Breast epithelium (tissue), 4 donors: ENCODE measurements at regions not wholly inside any gene's neighbourhood (a gene's known extent, or its start where the extent isn't known, plus 50 kb on each side); places are given as distances from the start of the nearest gene placed in this dataset.

ENCODE experiments used
- DNase-seq, 2 donors: peaks; one replicate each; pipeline ENCODE4 v3.0.0-alpha.2; 2019; ENCODE audit warnings: low spot score in 2 of 2
- H3K27ac ChIP-seq, 2 donors: fragments of 200-600 bp; sonication (generic) in 1 of 2; one replicate each; pipeline ENCODE4 v1.5.1; 2016 to 2019; ENCODE audit warnings: mild to moderate bottlenecking in 1 of 2
- H3K27me3 ChIP-seq, 2 donors: fragments of 200-600 bp; sonication (generic) in 1 of 2; one replicate each; pipeline versions ENCODE4 v1.5.1 to v1.6.0; 2017 to 2019; ENCODE audit warnings: control low read depth in 1 of 2, mild to moderate bottlenecking in 1 of 2
- H3K36me3 ChIP-seq: fragments of 200-600 bp; one replicate; pipeline ENCODE4 v1.5.1; 2019
- H3K4me1 ChIP-seq, 2 donors: fragments of 200-600 bp; sonication (generic); one replicate each; pipeline ENCODE4 v1.5.1; 2016 to 2019; ENCODE audit warnings: control low read depth in 1 of 2
- H3K4me3 ChIP-seq, 3 donors: fragments of 200-600 bp; sonication (generic); 1 replicate in 2 of 3; 2 replicates in 1 of 3; pipeline ENCODE4 v1.5.1; 2016 to 2019; ENCODE audit warnings: mild to moderate bottlenecking in 3 of 3, moderate library complexity in 2 of 3
- H3K9me3 ChIP-seq, 2 donors: fragments of 200-600 bp; sonication (generic) in 1 of 2; one replicate each; pipeline ENCODE4 v1.5.1; 2016 to 2019; ENCODE audit warnings: control low read depth in 1 of 2
- POLR2A ChIP-seq: fragments of 450-650 bp; IDR thresholded peaks from one replicate; pipeline ENCODE4 v1.6.1; 2016; ENCODE audit warnings: antibody characterized with exemption, mild to moderate bottlenecking, moderate library complexity
- POLR2AphosphoS5 ChIP-seq, 3 donors: sonication (generic); formaldehyde crosslinking; IDR thresholded peaks; one replicate each; pipeline ENCODE4 v1.6.1; 2017; ENCODE audit warnings: antibody characterized with exemption in 3 of 3
- intact Hi-C: fragments of 100-400 bp; cut with DNase I; formaldehyde crosslinking; loops from one replicate; pipeline ENCODE4 v1.15.1; 2023; ENCODE audit warnings: low total_unique reads

DNA sequence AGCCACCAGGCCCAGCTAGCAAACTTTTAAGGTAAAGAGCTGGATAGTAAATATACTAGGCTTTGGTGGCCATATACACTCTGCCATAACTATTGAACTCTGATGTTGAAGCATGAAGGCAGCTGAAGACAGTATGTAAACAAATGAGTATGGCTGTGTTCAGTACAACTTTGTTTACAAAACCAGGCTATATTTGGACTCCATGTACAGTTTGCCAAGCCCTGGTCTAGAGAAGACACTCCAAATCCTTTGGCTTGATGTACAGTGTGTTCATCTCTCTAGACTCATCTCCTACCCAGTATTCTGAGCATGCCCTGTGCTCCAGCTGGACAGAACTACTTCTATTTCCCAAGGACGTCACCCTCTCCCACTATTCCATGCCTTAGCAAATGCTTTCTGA is 54.3 kb upstream of the MEGF10 start:
- Histone ChIP-seq H3K9me3 (no peaks in the 10 kb centered on the region), H3K27ac (no peak overlapping the region), H3K4me3 (no peak overlapping the region), H3K27me3 (no peaks in the 10 kb centered on the region), H3K4me1 (no peaks in the 10 kb centered on the region), H3K36me3 (no peaks in the 10 kb centered on the region)
- no peak for TF ChIP-seq POLR2AphosphoS5 (IDR thresholded peaks at IDR 0.05)
- TF ChIP-seq POLR2A = no peak
- DNase-seq = no peak
- intact Hi-C loops = no loop called here
